Colonic mucosa (tissue), 4 donors: ENCODE measurements at regions not wholly inside any gene's neighbourhood (a gene's known extent, or its start where the extent isn't known, plus 50 kb on each side); places are given as distances from the start of the nearest gene placed in this dataset.

ENCODE experiments used
- DNase-seq: peaks from one replicate; pipeline ENCODE4 v3.0.0-alpha.2; 2020
- H3K27ac ChIP-seq: fragments of 200-600 bp; one replicate; pipeline ENCODE4 v1.8.0; 2021
- H3K27me3 ChIP-seq: fragments of 200-600 bp; one replicate; pipeline ENCODE4 v1.8.0; 2021
- H3K36me3 ChIP-seq: fragments of 200-600 bp; one replicate; pipeline ENCODE4 v1.8.0; 2021
- H3K4me1 ChIP-seq: fragments of 200-600 bp; one replicate; pipeline ENCODE4 v1.8.0; 2021; ENCODE audit warnings: mild to moderate bottlenecking
- H3K4me3 ChIP-seq: fragments of 200-600 bp; one replicate; pipeline ENCODE4 v1.8.0; 2021
- H3K9ac ChIP-seq, 2 donors: one replicate each; pipeline ENCODE4 v1.7.0; 2013; ENCODE audit warnings: control low read depth in 2 of 2, low read depth in 2 of 2, low read length in 2 of 2
- H3K9me3 ChIP-seq: fragments of 200-600 bp; one replicate; pipeline ENCODE4 v1.8.0; 2021
- intact Hi-C: fragments of 100-400 bp; cut with DNase I; formaldehyde crosslinking; loops from one replicate; pipeline ENCODE4 v1.14.1; 2022
- TF ChIP-seq, protein P1 (sequence below): fragments of 200-600 bp; IDR thresholded peaks from one replicate; pipeline ENCODE4 v1.8.0; 2022; ENCODE audit warnings: antibody characterized with exemption, mild to moderate bottlenecking
- donor health status: healthy.
- donor health status: DM: no; HTN: no; CAD: no.
- donor health status: DM: no; HTN: no; CAD: no.

DNA sequence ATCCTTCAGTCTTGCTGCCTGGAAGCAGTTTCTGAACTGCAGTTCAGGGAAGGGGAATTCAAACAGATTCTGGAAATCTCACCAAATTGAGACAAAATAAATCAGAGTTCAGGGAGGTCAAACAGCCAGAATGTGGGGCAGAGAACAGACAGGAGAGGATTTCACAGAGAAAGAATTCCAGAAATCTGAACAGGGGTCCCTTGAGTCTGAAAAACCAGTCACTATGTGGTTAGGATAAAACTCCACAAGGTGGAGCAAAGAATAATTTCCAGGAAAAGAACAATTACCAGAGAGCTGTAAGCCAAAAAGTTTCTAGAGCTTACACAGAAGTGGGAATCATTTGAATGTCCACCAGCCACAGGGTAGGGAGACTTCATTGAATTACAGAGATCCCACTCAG is 84.7 kb downstream of the URB2 start:
- no peaks in the 10 kb centered on the region for H3K9me3 ChIP-seq
- H3K4me3 ChIP-seq, result no peak overlapping the region
- H3K9ac ChIP-seq, result no peak overlapping the region
- no peaks in the 10 kb centered on the region for H3K36me3 ChIP-seq
- H3K27ac ChIP-seq, result no peak overlapping the region
- no peak for DNase-seq
- no peaks in the 10 kb centered on the region for H3K4me1 ChIP-seq
- H3K27me3 ChIP-seq, result no peaks in the 10 kb centered on the region
- TF ChIP-seq, protein P1, sequence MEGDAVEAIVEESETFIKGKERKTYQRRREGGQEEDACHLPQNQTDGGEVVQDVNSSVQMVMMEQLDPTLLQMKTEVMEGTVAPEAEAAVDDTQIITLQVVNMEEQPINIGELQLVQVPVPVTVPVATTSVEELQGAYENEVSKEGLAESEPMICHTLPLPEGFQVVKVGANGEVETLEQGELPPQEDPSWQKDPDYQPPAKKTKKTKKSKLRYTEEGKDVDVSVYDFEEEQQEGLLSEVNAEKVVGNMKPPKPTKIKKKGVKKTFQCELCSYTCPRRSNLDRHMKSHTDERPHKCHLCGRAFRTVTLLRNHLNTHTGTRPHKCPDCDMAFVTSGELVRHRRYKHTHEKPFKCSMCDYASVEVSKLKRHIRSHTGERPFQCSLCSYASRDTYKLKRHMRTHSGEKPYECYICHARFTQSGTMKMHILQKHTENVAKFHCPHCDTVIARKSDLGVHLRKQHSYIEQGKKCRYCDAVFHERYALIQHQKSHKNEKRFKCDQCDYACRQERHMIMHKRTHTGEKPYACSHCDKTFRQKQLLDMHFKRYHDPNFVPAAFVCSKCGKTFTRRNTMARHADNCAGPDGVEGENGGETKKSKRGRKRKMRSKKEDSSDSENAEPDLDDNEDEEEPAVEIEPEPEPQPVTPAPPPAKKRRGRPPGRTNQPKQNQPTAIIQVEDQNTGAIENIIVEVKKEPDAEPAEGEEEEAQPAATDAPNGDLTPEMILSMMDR, result no peak
- intact Hi-C loops, result no loop called here

DNA sequence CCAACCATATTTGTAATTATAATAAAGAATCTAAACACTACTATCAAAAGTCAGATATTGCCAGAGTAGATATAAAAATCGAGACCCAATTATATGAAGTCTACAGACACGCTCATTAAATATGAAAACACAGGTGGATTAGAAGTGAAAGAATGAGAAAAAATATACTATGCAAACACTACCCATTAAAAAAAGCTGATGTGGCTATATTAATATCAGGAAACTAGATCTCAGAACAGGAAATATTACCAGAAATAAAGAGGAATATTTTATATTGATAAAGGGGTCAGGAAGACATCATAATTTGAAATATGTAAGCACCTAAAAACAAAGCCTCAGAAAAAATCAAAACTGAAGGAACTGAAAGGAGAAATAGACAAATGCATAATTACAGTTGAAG is 88.3 kb downstream of the URB2 start:
- no peaks in the 10 kb centered on the region for H3K27me3 ChIP-seq
- H3K27ac ChIP-seq, result no peak overlapping the region
- H3K4me1 ChIP-seq, result no peaks in the 10 kb centered on the region
- intact Hi-C loops, result no loop called here
- H3K9me3 ChIP-seq, result no peaks in the 10 kb centered on the region
- H3K9ac ChIP-seq, result no peak overlapping the region
- TF ChIP-seq, protein P1, result no peak
- no peaks in the 10 kb centered on the region for H3K36me3 ChIP-seq
- H3K4me3 ChIP-seq, result no peak overlapping the region
- no peak for DNase-seq

- intact Hi-C loops, result no loop called here
- peak; percentile 56 for DNase-seq
- no peaks in the 10 kb centered on the region for H3K27me3 ChIP-seq
- H3K36me3 ChIP-seq, result no peaks in the 10 kb centered on the region
- no peak overlapping the region for H3K9ac ChIP-seq
- H3K4me1 ChIP-seq, result no peaks in the 10 kb centered on the region
- H3K9me3 ChIP-seq, result no peaks in the 10 kb centered on the region
- H3K4me3 ChIP-seq, result no peak overlapping the region
- no peak overlapping the region for H3K27ac ChIP-seq
- TF ChIP-seq, protein P1, result peak; percentile 36
Measured at GRCh38 chr1:229714964-229715603, 89.0 kb downstream of the URB2 start.

GRCh38 chr1:229716069-229716468 is 90.0 kb downstream of the URB2 start:
- DNase-seq, result no peak
- Histone ChIP-seq H3K9ac (no peak overlapping the region), H3K36me3 (no peaks in the 10 kb centered on the region), H3K9me3 (no peaks in the 10 kb centered on the region), H3K27ac (no peak overlapping the region), H3K4me1 (no peaks in the 10 kb centered on the region), H3K4me3 (no peak overlapping the region), H3K27me3 (no peaks in the 10 kb centered on the region)
- intact Hi-C loops, result no loop called here
- TF ChIP-seq, protein P1, result no peak

DNA sequence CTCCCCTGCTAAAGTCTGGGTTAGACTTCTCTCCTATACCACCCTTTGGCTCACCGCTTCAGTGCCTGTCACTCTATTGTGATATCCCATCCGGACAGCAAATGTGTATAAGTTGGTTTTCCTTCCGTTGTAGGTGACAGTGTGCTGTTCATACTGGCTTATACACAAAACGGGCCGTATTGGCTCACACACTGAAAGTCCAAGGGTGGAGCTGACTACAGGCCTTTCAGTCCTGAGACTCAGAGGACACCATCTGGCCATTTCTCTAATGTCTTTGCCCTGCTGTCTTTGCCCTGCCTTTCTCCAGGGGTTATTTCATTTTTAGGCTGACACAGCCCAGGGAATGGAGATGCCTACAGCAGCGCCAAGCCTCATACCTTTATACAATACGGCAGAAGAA is 90.7 kb downstream of the URB2 start:
- Histone ChIP-seq H3K36me3 (no peaks in the 10 kb centered on the region), H3K27ac (no peak overlapping the region), H3K4me3 (no peak overlapping the region), H3K9me3 (no peaks in the 10 kb centered on the region), H3K9ac (no peak overlapping the region), H3K4me1 (no peaks in the 10 kb centered on the region), H3K27me3 (no peaks in the 10 kb centered on the region)
- intact Hi-C loops, result no loop called here
- no peak for DNase-seq
- TF ChIP-seq, protein P1, result no peak
